AG10803 (cell line): ENCODE measurements at regions not wholly inside any gene's neighbourhood (a gene's known extent, or its start where the extent isn't known, plus 50 kb on each side); places are given as distances from the start of the nearest gene placed in this dataset.
"Not testable (repeated sequence)": the region's sequence is repeated elsewhere in the genome, so short reads cannot be mapped to it uniquely, and the experiment has no call there.

Experiments
- DNase-seq: peaks from one replicate; pipeline ENCODE4 v3.0.0; 2010; ENCODE audit warnings: low read depth
- H3K4me3 ChIP-seq: 2 replicates; pipeline ENCODE4 v1.5.1; 2011; ENCODE audit warnings: mild to moderate bottlenecking, low read length, control low read depth
- TF ChIP-seq, protein P1 (sequence below): conservative IDR thresholded peaks from 2 replicates; pipeline ENCODE4 v1.5.1; 2011; ENCODE audit warnings: mild to moderate bottlenecking, low read length, control low read depth, inconsistent platforms

DNA sequence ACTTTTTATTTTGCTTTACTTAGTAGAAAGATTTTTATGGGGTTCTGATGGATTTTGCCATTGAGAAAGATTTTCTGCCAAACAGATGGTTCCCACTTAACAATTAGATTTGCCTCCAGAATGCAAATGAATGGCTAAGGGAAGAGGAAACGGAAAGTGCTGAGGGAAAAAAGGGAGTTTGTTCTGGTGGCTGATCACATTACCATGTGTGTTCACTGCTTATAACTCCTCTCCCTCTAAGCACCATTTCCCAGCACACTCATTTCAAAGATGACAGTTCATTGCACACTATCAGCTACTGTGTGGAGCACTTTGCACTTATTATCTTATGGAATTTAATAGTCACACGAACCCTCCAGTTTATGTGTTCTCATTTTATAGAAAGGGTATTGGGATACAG lies 68.0 kb upstream of the GRID2 start:
- TF ChIP-seq, protein P1, sequence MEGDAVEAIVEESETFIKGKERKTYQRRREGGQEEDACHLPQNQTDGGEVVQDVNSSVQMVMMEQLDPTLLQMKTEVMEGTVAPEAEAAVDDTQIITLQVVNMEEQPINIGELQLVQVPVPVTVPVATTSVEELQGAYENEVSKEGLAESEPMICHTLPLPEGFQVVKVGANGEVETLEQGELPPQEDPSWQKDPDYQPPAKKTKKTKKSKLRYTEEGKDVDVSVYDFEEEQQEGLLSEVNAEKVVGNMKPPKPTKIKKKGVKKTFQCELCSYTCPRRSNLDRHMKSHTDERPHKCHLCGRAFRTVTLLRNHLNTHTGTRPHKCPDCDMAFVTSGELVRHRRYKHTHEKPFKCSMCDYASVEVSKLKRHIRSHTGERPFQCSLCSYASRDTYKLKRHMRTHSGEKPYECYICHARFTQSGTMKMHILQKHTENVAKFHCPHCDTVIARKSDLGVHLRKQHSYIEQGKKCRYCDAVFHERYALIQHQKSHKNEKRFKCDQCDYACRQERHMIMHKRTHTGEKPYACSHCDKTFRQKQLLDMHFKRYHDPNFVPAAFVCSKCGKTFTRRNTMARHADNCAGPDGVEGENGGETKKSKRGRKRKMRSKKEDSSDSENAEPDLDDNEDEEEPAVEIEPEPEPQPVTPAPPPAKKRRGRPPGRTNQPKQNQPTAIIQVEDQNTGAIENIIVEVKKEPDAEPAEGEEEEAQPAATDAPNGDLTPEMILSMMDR, result no peak
- no peak overlapping the region for H3K4me3 ChIP-seq
- no peak for DNase-seq

DNA sequence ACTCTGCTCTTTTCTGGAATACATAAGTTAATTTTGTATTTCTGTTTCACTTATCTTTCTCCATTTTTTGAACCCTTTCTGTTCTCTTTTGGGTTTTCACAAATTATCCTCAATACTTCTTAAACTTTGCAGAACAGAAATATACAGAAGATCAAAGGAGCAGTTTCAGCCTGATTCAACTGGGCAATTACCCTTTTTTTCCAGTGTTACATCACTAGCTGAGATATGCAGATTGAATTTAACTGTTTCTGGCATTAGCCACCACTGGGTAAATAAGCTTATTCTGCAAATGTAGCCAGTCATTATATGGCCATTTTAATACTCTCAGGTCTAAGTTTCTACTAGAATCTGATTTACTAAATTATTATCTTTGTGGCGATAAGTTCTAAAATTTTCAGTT lies 66.9 kb upstream of the GRID2 start:
- no peak for DNase-seq
- H3K4me3 ChIP-seq, result no peak overlapping the region
- TF ChIP-seq, protein P1, result no peak

DNA sequence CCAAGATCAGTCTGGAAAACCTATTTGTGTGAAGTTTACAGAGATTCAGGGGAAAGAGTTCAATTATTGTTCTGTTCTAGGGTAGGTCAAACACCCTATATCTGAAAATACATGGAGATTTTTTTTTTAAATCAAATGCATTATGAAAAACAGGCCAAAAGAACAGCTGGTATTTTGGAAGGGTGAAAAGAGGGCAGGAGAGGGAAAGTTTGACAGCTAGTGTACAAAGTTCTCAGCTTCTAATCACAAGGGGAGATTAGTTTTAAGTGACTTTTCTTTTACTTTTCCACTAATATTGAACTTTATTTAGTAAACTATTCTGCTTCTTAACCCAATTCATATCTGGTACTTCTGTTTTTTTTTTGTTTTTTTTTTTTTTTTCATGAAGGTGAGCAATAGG lies 66.2 kb upstream of the GRID2 start:
- TF ChIP-seq, protein P1, result no peak
- no peak overlapping the region for H3K4me3 ChIP-seq
- DNase-seq, result no peak

DNA sequence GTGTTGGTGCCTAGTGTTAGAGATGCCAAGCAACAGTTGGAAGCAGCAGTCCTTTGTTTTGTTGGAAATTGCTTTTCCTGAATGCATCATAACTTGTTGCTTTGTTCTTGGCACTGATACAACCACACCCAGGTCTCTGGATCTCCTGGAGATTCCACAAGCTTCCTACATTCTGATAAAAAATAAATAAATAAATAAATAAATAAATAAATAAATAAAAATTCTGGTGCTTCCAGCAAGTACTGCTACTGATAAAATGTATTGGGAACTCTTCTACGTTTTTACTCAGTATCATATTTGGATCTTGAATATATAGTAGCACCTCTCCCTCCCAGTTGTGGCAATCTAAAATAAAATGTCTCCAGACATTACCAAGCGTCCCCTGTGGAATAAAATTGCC lies 62.7 kb upstream of the GRID2 start:
- TF ChIP-seq, protein P1, result no peak
- no peak overlapping the region for H3K4me3 ChIP-seq
- no peak for DNase-seq

DNA sequence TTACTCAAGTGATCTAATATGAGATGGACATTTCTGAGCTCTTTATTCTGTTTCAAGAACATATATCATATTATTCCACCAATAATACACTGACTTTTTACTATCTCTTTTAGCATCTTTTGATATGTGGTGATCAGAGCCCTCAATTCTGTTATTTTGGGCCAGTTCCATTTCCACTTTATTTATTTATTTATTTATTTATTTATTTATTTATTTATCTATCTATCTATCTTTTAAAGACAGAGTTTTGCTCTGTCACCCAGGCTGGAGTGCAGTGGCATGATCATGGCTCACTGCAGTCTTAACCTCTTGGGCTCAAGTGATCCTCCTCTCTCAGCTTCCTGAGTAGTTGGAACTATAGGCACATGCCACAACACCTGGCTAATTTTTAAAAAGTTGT lies 57.4 kb upstream of the GRID2 start:
- no peak overlapping the region for H3K4me3 ChIP-seq
- TF ChIP-seq, protein P1, result no peak
- DNase-seq, result no peak

DNA sequence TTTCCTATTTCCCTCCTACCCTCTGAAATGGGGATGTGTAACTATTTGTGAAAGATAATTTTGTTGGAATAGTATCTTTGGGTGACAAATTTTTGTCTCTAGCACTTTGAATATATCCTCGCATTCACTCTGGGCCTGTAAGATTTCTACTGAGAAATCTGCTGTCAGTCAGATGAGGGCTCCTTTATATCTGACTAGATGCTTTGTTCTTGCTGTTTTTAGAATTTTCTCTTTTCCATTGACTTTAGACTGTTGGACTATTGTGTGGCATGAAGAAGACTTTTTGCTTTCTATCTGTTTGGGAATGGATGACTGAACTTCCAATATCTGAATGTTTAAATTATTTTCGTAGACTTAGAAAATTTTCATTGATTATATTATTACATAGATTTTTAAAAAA lies 54.2 kb upstream of the GRID2 start:
- TF ChIP-seq, protein P1, result no peak
- no peak for DNase-seq
- H3K4me3 ChIP-seq, result no peak overlapping the region

DNA sequence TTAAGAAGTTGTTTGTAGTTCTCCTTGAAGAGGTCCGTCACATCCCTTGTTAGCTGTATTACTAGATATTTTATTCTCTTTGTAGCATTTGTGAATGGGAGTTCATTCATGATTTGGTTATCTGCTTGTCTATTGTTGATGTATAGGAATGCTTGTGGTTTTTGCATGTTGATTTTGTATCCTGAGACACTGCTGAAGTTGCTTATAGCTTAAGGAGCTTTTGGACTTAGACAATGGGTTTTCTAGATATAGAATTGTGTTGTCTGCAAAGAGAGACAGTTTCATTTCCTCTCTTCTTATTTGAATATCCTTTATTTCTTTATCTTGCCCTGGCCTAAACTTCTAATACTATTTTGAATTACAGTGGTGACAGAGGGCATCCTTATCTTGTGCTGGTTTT lies 52.1 kb upstream of the GRID2 start:
- TF ChIP-seq, protein P1, result no peak
- no peak overlapping the region for H3K4me3 ChIP-seq
- no peak for DNase-seq

DNA sequence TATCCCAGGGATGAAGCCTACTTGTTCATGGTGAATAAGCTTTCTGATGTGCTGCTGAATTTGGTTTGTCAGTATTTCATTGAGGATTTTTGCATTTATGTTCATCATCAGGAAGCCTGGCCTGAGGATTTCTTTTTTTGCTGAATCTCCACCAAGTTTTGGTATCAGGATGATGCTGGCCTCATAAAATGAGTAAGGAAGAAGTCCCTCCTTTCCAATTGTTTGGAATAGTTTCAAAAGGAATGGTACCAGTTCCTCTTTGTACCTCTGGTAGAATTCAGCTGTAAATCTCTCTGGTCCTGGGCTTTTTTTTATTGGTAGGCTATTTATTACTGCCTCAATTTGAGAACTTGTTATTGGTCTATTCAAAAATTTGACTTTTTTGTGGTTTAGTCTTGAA lies 51.4 kb upstream of the GRID2 start:
- H3K4me3 ChIP-seq, DNase-seq: not testable (repeated sequence)
